ENCODE measurements at regions not wholly inside any gene's neighbourhood (a gene's known extent, or its start where the extent isn't known, plus 50 kb on each side); places are given as distances from the start of the nearest gene placed in this dataset.

GRCh38 chr20:24138951-24139350, 150.4 kb upstream of the GGTLC1 start:
- no peak for DNase-seq

- no peak for DNase-seq
These were observed 149.7 kb upstream of the GGTLC1 start for GRCh38 chr20:24138196-24138857.

GRCh38 chr20:24136659-24137246, 148.2 kb upstream of the GGTLC1 start:
- no peak for DNase-seq

- DNase-seq: no peak
These were observed 147.2 kb upstream of the GGTLC1 start for GRCh38 chr20:24135781-24136180.

GRCh38 chr20:24134930-24135329, 146.4 kb upstream of the GGTLC1 start:
- no peak for DNase-seq

- DNase-seq: no peak
These were observed 145.7 kb upstream of the GGTLC1 start for GRCh38 chr20:24134284-24134683.

- DNase-seq: no peak
These were observed 143.7 kb upstream of the GGTLC1 start for GRCh38 chr20:24132246-24132645.

GRCh38 chr20:24131684-24132083, 143.1 kb upstream of the GGTLC1 start:
- no peak for DNase-seq

GRCh38 chr20:24131281-24131680, 142.7 kb upstream of the GGTLC1 start:
- DNase-seq: no peak

GRCh38 chr20:24129641-24130040, 141.1 kb upstream of the GGTLC1 start:
- DNase-seq: no peak

- no peak for DNase-seq
These were observed 136.5 kb upstream of the GGTLC1 start for GRCh38 chr20:24124951-24125650.

GRCh38 chr20:24124003-24124402, 135.4 kb upstream of the GGTLC1 start:
- no peak for DNase-seq

- DNase-seq: no peak
These were observed 130.0 kb upstream of the GGTLC1 start for GRCh38 chr20:24118441-24119175.

GRCh38 chr20:24118034-24118433, 129.5 kb upstream of the GGTLC1 start:
- no peak for DNase-seq

GRCh38 chr20:24117383-24117782, 128.8 kb upstream of the GGTLC1 start:
- no peak for DNase-seq

GRCh38 chr20:24116611-24117010, 128.0 kb upstream of the GGTLC1 start:
- no peak for DNase-seq

GRCh38 chr20:24112360-24112759, 123.8 kb upstream of the GGTLC1 start:
- DNase-seq: no peak

- no peak for DNase-seq
These were observed 123.3 kb upstream of the GGTLC1 start for GRCh38 chr20:24111858-24112257.

GRCh38 chr20:24109537-24109936, 121.0 kb upstream of the GGTLC1 start:
- no peak for DNase-seq

- no peak for DNase-seq
These were observed 120.4 kb upstream of the GGTLC1 start for GRCh38 chr20:24109008-24109407.

- DNase-seq: no peak
These were observed 120.0 kb upstream of the GGTLC1 start for GRCh38 chr20:24108581-24108980.

- DNase-seq: no peak
These were observed 118.3 kb upstream of the GGTLC1 start for GRCh38 chr20:24106801-24107445.
